Retinal pigment epithelial cell (primary cell): ENCODE measurements at regions not wholly inside any gene's neighbourhood (a gene's known extent, or its start where the extent isn't known, plus 50 kb on each side); places are given as distances from the start of the nearest gene placed in this dataset.

Source experiments
- DNase-seq: peaks from one replicate; pipeline ENCODE4 v3.0.0-alpha.2; 2010; ENCODE audit warnings: low read depth
- H3K4me3 ChIP-seq: 2 replicates; pipeline ENCODE4 v1.5.1; 2011; ENCODE audit warnings: mild to moderate bottlenecking, low read length, control low read depth, moderate library complexity
- TF ChIP-seq, protein P1 (sequence below): conservative IDR thresholded peaks from 2 replicates; pipeline ENCODE4 v1.5.1; 2011; ENCODE audit warnings: low read depth, low read length, control low read depth, inconsistent platforms

DNA sequence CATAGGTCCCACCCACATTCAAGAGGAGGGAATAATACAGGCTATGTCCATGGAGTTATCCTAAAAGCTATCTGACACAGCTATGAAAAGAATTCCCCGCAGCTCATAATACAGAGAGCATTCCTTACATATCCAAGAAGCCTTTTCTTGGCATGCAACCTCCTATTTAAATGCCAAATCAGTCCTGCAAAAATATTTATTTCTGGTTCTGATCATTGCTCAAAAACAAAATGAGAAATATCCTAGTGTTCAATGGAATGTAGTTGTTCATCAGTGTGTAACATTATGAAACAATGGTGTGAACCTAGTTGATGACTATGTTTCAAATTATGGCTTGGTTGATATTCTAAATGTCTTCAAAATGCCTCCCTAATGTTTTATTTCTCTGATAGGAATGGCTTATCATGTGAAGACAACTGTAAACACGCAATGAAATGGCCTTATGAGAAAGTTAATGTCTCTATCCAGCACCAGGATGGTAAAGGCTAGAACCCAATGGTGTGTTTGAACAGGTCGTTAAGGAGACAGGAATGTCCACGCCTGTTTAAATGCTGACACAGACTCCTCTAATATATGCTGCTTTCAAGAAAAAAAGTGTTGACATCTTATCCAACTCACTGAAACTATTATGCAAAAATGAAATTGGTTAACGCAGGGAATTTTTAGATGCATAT, 126.7 kb upstream of the CDH6 start:
- no peak overlapping the region for H3K4me3 ChIP-seq
- TF ChIP-seq, protein P1, sequence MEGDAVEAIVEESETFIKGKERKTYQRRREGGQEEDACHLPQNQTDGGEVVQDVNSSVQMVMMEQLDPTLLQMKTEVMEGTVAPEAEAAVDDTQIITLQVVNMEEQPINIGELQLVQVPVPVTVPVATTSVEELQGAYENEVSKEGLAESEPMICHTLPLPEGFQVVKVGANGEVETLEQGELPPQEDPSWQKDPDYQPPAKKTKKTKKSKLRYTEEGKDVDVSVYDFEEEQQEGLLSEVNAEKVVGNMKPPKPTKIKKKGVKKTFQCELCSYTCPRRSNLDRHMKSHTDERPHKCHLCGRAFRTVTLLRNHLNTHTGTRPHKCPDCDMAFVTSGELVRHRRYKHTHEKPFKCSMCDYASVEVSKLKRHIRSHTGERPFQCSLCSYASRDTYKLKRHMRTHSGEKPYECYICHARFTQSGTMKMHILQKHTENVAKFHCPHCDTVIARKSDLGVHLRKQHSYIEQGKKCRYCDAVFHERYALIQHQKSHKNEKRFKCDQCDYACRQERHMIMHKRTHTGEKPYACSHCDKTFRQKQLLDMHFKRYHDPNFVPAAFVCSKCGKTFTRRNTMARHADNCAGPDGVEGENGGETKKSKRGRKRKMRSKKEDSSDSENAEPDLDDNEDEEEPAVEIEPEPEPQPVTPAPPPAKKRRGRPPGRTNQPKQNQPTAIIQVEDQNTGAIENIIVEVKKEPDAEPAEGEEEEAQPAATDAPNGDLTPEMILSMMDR, result no peak
- peak; percentile 62 for DNase-seq

DNA sequence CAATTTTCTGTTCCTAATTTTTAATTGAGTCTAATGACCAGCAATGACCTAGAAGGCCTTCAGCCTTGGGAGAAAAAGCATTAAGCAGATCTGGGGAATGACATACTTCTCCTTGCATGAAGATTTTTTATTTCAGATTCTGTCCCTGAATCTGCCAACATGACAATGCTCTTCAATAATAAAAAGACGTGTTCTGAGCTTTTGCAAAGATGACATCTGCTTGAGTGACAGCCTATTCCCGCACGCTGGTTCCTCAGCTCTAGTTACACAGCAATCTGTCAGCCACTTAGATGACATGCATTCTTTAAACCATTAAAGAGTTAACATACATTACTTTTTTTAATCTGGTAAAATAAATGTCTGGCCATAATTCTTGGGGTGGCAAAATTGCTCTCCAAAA, 129.3 kb upstream of the CDH6 start:
- TF ChIP-seq, protein P1, result no peak
- DNase-seq, result no peak
- H3K4me3 ChIP-seq, result no peak overlapping the region

DNA sequence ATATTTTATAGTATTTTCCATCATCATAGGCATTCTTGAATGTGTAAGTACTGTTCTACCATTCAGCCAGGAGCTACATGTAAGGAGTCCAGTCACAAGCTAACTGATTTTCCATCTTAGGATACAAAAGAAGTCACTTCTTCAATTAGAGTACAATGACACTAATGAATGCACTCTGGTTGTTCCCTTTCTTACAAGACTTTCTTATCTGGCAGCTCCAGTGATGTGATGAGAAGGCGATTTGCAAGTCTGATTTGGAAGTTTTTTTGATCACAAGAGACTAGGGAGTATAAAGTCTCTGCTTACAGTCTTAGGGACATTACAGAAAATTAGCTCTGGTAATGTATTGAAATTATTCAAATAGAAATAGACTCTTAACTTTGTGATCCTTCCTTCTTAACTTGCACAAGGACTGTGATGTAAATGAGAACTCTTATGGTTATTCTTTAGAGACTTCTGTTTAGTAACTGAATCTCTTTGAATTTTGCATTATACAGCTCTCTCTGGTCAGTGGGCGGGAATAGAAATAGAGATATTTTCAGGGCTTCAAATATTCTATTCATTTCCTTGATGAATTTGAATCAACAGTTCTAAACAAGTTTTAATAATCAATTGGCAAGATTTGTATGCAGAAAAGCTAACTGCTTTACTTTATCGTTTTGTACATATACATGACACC, 130.4 kb upstream of the CDH6 start:
- TF ChIP-seq, protein P1, result no peak
- H3K4me3 ChIP-seq, result no peak overlapping the region
- no peak for DNase-seq

DNA sequence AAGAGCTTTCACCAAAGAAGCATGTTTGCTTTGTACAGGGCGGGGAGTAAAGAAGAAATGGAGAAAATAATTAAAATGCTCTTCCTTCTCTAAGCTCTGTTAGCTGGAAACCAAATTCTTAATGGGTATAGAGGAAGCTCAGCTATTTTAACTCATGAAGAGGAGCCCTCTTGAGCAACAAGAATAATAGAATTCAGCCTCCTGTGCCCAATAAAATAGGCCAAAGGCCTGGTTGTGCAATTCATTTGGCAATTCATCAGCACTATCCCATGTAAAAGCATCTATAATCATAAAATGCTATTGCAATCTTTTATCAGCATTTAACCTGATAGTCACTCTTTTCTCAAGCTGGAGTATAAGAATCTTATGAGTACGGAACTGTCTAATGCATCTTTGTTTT, 133.6 kb upstream of the CDH6 start:
- DNase-seq, result no peak
- no peak overlapping the region for H3K4me3 ChIP-seq
- TF ChIP-seq, protein P1, result no peak

DNA sequence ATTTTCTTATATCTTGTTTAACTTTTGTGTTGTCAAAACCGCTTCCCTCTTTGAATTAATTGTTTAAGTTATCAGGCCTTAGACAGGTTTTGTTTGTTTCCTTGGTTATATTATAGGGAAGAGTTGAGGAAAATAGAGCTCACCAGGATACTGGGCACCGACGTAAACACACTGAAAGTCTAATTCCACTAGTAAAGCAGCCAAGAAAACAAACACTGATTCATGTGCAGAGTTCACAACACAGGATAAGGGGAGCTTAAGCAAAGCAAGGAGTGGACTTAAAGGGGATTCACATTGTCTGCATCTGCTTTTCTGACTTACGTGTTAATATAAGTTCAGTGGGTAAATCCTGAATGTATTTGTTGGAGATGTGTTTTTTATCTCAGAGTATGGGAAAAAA, 139.0 kb upstream of the CDH6 start:
- DNase-seq, result no peak
- TF ChIP-seq, protein P1, result no peak
- H3K4me3 ChIP-seq, result no peak overlapping the region

DNA sequence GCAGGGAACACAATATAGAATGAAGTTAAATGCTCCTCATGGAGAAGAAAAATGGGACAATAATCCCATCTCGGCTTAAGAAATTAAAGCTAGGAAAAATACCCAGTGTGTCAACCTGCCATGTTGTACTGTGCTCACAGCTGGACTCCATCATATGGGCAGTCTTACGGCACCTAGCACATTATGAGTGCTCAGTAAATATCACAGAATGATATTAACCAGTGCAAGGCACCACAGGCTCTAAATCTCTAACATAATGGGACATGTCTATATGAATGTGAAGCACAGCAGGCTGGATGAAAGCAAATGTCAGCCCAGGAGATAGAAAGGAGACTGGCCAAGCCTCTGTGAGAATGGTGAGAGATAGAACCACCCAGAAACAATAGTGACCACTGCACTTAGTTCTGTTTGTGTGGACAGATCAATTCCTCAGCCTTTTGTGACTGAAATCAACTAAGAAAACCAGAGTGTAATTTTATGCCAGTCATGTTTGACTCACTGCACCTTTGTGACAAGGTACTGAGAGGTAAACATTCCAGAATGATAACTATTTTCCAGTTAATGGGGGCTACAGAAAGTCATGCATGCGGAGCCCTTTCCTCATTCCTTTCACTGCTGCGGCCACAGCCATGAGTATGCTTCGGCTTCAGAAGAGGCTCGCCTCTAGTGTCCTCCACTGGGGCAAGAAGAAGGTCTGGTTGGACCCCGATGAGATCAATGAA, 140.4 kb upstream of the CDH6 start:
- TF ChIP-seq, protein P1, result no peak
- H3K4me3 ChIP-seq, result no peak overlapping the region
- DNase-seq, result no peak

DNA sequence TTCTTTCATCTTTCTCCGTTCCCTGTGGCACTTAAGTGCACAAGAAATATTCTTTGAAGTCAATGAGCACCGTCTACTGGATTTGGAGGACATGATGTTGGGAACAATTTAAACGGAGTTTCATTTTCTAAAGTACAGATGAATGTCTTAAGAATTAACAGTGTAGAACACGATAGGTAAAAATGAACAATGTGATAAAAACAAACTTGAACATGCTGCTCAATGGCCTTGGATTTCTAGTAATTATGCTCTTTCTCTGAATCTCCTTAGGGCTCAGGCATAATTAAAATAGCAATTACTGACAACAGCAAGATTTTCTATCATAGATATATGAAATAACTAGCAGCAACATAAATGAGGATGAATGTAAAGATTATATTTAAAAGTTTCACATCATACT, 142.2 kb upstream of the CDH6 start:
- H3K4me3 ChIP-seq, result no peak overlapping the region
- no peak for DNase-seq
- TF ChIP-seq, protein P1, result no peak
